Lower lobe of right lung (tissue), 2 donors: ENCODE measurements at regions not wholly inside any gene's neighbourhood (a gene's known extent, or its start where the extent isn't known, plus 50 kb on each side); places are given as distances from the start of the nearest gene placed in this dataset.

ENCODE experiments used
- ATAC-seq, 2 donors: fragments of 200-7000 bp; cut with Tn5 transposase; one replicate each; pipeline ENCODE4 v1.9.1; 2020 to 2022; ENCODE audit warnings: mild to moderate bottlenecking in 2 of 2, moderate library complexity in 2 of 2
- DNase-seq: peaks from one replicate; pipeline ENCODE4 v3.0.0-alpha.2; 2020
- H3K27ac ChIP-seq: fragments of 200-600 bp; one replicate; pipeline ENCODE4 v1.8.0; 2022
- H3K27me3 ChIP-seq: fragments of 200-600 bp; one replicate; pipeline ENCODE4 v1.8.0; 2022; ENCODE audit warnings: low read depth
- H3K36me3 ChIP-seq: fragments of 200-600 bp; one replicate; pipeline ENCODE4 v1.8.0; 2022; ENCODE audit warnings: mild to moderate bottlenecking
- H3K4me1 ChIP-seq: fragments of 200-600 bp; one replicate; pipeline ENCODE4 v1.8.0; 2022
- H3K4me3 ChIP-seq: fragments of 200-600 bp; one replicate; pipeline ENCODE4 v1.8.0; 2022; ENCODE audit warnings: mild to moderate bottlenecking
- H3K9me3 ChIP-seq: fragments of 200-600 bp; one replicate; pipeline ENCODE4 v1.8.0; 2022
- CTCF ChIP-seq: fragments of 200-600 bp; IDR thresholded peaks from one replicate; pipeline ENCODE4 v1.8.0; 2022; ENCODE audit warnings: antibody characterized with exemption, mild to moderate bottlenecking
- intact Hi-C: fragments of 100-400 bp; cut with DNase I; formaldehyde crosslinking; loops from one replicate; pipeline ENCODE4 v1.11.0; 2022
- donor health status: DM: no; HTN: yes; CAD: no; lungs with severe emphysema.

GRCh38 chr16:65769055-65769465 lies 597.4 kb upstream of the CDH5 start:
- DNase-seq (no peak), ATAC-seq (no peak)
- H3K4me1 ChIP-seq = no peaks in the 10 kb centered on the region
- H3K9me3 ChIP-seq = no peaks in the 10 kb centered on the region
- intact Hi-C loops = no loop called here
- no peaks in the 10 kb centered on the region for H3K36me3 ChIP-seq
- no peak for TF ChIP-seq CTCF
- no peaks in the 10 kb centered on the region for H3K27me3 ChIP-seq
- H3K27ac ChIP-seq = no peak overlapping the region
- no peak overlapping the region for H3K4me3 ChIP-seq

- Histone ChIP-seq H3K9me3 (no peaks in the 10 kb centered on the region), H3K4me3 (no peak overlapping the region), H3K36me3 (no peaks in the 10 kb centered on the region), H3K27ac (no peak overlapping the region), H3K27me3 (no peaks in the 10 kb centered on the region), H3K4me1 (no peaks in the 10 kb centered on the region)
- ATAC-seq (no peak), DNase-seq (no peak)
- intact Hi-C loops = no loop called here
- no peak for TF ChIP-seq CTCF
Measured at GRCh38 chr16:65767125-65767524, 599.4 kb upstream of the CDH5 start.

GRCh38 chr16:65763640-65764305 lies 602.7 kb upstream of the CDH5 start:
- Histone ChIP-seq H3K4me1 (no peaks in the 10 kb centered on the region), H3K9me3 (no peaks in the 10 kb centered on the region), H3K27me3 (no peaks in the 10 kb centered on the region), H3K4me3 (no peak overlapping the region), H3K27ac (no peak overlapping the region), H3K36me3 (no peaks in the 10 kb centered on the region)
- no peak for DNase-seq
- no peak for TF ChIP-seq CTCF
- intact Hi-C loops = no loop called here
- ATAC-seq = no peak

GRCh38 chr16:65760874-65761273 lies 605.6 kb upstream of the CDH5 start:
- no peak for TF ChIP-seq CTCF
- DNase-seq (no peak), ATAC-seq (no peak)
- Histone ChIP-seq H3K27ac (no peak overlapping the region), H3K36me3 (no peaks in the 10 kb centered on the region), H3K9me3 (no peaks in the 10 kb centered on the region), H3K27me3 (no peaks in the 10 kb centered on the region), H3K4me1 (no peaks in the 10 kb centered on the region), H3K4me3 (no peak overlapping the region)
- intact Hi-C loops = no loop called here

- intact Hi-C loops = no loop called here
- no peaks in the 10 kb centered on the region for H3K27me3 ChIP-seq
- ATAC-seq = no peak
Measured at GRCh38 chr16:65758620-65759019, 607.9 kb upstream of the CDH5 start.

More at GRCh38 chr16:65758620-65759019, 607.9 kb upstream of the CDH5 start:
- no peak for TF ChIP-seq CTCF
- Histone ChIP-seq H3K9me3 (no peaks in the 10 kb centered on the region), H3K27ac (no peak overlapping the region), H3K4me1 (no peaks in the 10 kb centered on the region), H3K4me3 (no peak overlapping the region), H3K36me3 (no peaks in the 10 kb centered on the region)
- DNase-seq = no peak
